LNCaP clone FGC (cell line): ENCODE measurements at regions not wholly inside any gene's neighbourhood (a gene's known extent, or its start where the extent isn't known, plus 50 kb on each side); places are given as distances from the start of the nearest gene placed in this dataset.
"Not testable (repeated sequence)": the region's sequence is repeated elsewhere in the genome, so short reads cannot be mapped to it uniquely, and the experiment has no call there.

Source experiments
- DNase-seq: peaks from one replicate; pipeline ENCODE4 v3.0.0-alpha.2; 2011; ENCODE audit warnings: low read depth
- H3K4me3 ChIP-seq: 2 replicates; pipeline ENCODE4 v1.5.1; 2011; ENCODE audit warnings: mild to moderate bottlenecking, low read depth, low read length, control low read depth
- CTCF ChIP-seq: IDR thresholded peaks from 2 replicates; pipeline ENCODE4 v1.5.1; 2012; ENCODE audit warnings: mild to moderate bottlenecking; ENCODE audit not compliant: control insufficient read depth, insufficient read depth; ENCODE audit errors: extremely low read depth

- H3K4me3 ChIP-seq = no peak overlapping the region
- TF ChIP-seq CTCF = no peak
- no peak for DNase-seq
These were observed 157.6 kb downstream of the DUSP6 start for GRCh38 chr12:89194683-89195082.

- TF ChIP-seq CTCF = no peak
- peak; percentile 81 for DNase-seq
- H3K4me3 ChIP-seq = no peak overlapping the region
These were observed 159.9 kb downstream of the DUSP6 start for GRCh38 chr12:89192429-89192828.

GRCh38 chr12:89191597-89191996 is 160.7 kb downstream of the DUSP6 start:
- not testable (repeated sequence) for DNase-seq, H3K4me3 ChIP-seq

- no peak for DNase-seq
- no peak for TF ChIP-seq CTCF
- H3K4me3 ChIP-seq = no peak overlapping the region
These were observed 162.9 kb downstream of the DUSP6 start for GRCh38 chr12:89189448-89189847.

- TF ChIP-seq CTCF = no peak
- no peak overlapping the region for H3K4me3 ChIP-seq
- DNase-seq = no peak
These were observed 164.8 kb downstream of the DUSP6 start for GRCh38 chr12:89187507-89187906.

- no peak for DNase-seq
- H3K4me3 ChIP-seq = no peak overlapping the region
- no peak for TF ChIP-seq CTCF
These were observed 166.4 kb downstream of the DUSP6 start for GRCh38 chr12:89185889-89186288.

GRCh38 chr12:89185181-89185580 is 167.1 kb downstream of the DUSP6 start:
- DNase-seq = no peak
- no peak overlapping the region for H3K4me3 ChIP-seq
- TF ChIP-seq CTCF = no peak
